HG02938 (cell line): ENCODE measurements at regions not wholly inside any gene's neighbourhood (a gene's known extent, or its start where the extent isn't known, plus 50 kb on each side); places are given as distances from the start of the nearest gene placed in this dataset.
"Not testable (repeated sequence)": the region's sequence is repeated elsewhere in the genome, so short reads cannot be mapped to it uniquely, and the experiment has no call there.

Experiments
- ATAC-seq: cut with Tn5 transposase; IDR thresholded peaks from one replicate; pipeline ENCODE4 v1.9.1; 2021; ENCODE audit warnings: mild to moderate bottlenecking, moderate library complexity; ENCODE audit not compliant: unreplicated experiment

DNA sequence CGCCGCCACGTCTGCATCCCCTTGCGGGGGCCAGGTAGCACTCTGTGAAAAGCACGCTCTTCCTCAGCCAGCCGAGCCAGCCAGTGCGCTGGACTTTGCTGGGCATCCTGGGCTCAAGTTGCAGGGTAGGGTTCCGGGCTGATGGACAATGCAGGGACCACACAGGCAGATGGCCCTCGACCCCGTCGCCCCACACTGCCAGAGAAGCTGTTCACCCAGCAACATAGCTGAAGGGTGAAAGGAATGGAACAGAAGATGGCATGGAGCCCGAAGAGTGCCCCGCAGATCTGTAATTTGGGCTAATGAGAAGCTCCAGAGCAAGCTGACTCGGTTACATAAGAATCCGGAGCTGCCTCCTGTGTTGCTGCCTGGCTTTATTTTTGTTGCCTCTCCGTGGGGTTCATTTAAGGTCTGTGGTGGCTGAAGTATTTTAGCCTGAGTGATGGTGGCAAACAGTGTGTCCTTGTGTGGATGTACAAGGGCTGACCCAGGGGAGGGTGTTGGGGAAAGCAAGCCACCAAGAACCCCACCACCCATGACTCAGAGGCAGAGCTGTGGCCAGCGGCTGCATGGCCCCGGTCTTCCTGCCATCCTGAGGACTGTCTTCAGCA, 105.8 kb downstream of the SOX1 start:
- no peak for ATAC-seq

DNA sequence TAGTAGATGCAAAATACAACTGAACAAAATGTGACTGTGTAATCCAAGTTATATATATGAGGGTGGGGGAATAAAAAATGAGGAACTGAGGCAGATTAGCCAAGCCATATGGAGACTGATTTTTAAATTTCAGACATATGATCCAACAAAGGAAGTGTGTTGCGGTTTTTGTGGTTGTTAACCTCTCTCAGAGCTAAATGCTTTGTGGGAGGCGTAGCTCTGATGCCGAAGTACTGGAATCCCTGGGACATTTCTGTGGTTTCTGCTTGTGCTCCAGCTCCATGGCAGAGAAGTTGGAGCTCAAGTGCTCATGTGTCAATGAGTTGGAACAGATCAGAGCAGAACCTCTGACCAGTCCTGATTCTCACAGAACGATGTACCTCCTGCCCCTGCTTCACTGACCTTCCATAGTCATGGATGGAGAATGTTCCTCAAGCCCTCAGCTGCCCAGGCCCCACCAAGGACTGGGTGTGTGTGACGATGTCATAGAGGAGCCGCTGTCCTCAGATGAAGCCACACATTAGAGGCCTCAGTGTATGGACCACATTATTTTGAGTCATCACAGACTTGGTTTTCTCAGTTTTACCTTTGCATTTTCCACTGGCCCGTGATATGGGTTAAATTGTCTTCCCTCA, 107.6 kb downstream of the SOX1 start:
- ATAC-seq: no peak

DNA sequence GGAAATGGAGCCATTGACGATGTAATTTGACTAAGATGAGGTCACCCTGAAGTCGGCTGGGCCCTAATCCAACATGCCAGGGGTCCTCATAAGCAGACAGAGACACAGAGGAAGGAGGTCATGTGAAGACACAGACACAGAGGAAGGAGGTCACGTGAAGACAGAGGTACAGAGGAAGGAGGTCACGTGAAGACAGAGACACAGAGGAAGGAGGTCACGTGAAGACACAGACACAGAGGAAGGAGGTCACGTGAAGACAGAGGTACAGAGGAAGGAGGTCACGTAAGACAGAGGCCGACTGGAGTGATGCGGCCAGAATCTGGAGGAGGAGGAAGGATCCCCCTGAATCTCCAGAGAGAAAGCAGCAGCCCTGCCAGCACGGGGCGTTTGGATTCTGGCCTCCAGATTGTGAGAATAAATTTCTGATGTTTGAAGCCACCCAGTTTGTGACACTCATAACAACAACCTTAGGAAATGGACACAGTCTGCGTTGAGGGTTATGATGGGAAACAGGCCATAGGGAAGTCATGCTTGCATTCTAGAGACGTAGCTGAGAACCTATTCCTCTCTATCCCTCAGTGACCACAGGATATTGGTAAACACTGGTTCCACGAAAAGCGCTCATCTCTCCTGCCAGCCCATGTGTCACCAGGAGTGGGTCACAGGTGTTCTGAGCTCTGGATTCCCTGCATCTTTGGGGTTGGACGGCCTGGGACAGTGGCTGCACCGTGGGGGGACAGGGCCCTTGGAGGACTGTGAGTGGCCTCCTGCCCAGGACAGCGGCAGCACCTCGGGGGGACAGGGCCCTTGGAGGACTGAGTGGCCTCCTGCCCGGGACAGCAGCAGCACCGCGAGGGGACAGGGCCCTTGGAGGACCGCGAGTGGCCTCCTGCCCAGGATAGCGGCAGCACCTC, 108.5 kb downstream of the SOX1 start:
- no peak for ATAC-seq

DNA sequence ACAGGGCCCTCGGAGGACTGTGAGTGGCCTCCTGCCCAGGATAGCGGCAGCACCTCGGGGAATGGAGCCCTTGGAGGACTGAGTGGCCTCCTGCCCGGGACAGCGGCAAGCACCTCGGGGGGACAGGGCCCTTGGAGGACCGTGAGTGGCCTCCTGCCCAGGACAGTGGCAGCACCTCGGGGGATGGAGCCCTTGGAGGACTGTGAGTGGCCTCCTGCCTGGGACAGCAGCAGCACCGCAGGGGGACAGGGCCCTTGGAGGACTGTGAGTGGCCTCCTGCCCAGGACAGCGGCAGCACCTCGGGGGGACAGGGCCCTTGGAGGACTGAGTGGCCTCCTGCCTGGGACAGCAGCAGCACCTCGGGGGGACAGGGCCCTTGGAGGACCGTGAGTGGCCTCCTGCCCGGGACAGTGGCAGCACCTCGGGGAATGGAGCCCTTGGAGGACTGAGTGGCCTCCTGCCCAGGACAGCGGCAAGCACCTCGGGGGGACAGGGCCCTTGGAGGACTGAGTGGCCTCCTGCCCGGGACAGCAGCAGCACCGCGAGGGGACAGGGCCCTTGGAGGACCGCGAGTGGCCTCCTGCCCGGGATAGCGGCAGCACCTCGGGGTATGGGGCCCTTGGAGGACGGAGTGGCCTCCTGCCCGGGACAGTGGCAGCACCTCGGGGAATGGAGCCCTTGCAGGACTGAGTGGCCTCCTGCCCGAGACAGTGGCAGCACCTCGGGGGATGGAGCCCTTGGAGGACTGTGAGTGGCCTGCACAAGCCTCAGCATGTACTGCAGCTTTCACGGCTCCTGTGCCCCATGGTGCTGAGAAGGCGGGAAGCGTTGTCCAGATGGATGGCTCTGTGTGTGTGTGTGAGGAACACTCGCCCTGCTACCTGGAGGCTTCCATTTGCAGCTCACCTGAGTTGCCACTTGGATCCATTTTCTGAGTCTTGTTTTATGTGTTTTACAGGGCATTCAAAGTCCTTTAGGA, 109.5 kb downstream of the SOX1 start:
- ATAC-seq: not testable (repeated sequence)

DNA sequence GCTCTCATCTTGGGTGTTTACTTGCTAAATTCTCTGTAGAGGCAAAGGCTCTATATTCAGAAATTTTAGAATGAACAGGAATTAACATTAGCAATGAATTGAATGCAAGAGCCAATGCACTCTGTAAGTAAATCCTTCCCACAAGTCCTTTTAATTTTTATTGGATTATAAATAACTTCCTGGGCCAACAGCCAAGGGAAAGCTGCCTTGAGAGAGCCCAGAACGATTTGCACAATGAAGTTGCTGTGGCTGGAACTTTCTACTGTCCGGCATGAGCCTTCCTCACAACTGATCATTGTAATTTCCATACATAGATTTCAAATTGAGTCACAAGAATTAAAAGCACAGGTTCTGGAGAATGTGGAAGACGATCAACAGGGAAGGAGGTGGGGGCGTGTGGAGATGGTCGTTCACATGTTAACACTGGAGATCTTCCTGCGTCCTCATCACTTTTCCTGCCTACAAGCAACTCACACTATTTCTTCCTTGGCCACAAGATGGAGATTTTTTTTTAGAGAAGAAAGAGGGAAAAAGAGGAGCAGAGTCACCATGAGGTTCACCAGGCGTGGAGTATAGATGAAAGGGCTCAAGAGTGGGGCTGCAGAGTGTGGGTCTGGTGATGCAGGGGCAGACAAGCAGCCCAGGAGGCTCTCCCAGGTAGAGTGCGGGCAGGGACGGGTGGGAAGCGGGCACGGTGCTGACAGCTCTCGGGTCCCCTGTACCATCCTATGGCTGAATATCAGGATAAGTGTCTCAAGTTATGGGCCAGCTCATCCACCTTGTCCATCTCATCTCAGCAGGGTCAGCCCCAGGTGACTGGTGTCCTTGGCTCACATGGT, 110.7 kb downstream of the SOX1 start:
- ATAC-seq: no peak

DNA sequence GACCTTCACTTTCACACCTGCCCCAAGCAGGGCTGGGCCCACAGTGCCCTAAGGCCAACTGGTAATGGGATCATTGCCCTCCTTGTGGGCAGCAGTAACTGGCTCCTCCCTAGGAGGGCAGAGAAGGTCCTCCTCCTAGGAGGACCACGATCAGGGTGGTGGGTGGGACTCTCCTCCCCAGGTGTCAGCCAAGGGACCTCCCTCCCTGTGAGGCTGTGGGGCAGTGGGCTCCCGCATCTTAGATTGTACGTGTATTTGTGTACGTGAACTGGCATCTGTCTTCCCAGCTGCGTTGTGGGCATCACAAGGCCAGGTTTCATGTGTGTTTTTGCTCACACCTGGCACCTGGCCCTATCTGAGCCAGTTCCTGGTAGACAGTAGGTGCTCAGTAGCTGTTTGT, 111.8 kb downstream of the SOX1 start:
- no peak for ATAC-seq

DNA sequence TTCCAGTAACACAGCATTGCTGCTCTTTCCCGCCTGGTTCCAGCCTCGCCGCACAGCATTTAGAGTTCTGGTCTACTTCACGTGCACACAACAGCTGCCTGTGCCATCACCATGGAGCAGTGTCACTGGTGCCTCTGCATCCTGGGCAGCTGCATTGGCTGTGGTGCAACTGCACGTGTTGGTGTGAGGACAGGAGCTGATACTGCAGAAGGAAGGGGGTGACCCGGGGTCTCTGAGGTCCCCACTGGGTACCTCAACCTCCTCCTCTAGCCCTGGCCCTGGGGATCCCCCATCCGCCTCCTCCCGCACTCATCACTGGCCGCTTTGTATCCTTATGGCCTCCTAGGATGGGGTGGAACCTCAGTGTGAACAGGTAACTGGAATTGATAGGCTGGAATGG, 112.5 kb downstream of the SOX1 start:
- no peak for ATAC-seq

DNA sequence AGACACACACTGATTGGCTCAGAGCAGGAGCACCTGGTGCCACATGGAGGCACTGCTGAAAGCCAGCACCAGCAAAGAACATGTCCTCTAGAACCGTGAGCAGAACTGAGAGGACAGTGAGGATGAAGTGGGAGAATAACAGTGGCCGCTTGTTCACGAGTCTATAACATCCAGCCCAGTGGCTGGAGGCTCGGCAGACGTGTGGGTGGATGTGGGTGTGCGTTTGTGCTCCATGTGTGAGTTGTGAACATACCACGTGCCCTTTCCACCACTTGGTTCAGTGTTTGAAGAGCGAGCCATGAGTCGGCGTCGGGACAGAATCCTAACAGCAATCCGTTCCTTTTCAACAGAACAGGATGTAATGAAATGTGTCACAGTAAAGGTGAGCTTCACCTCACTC, 113.0 kb downstream of the SOX1 start:
- ATAC-seq: no peak

DNA sequence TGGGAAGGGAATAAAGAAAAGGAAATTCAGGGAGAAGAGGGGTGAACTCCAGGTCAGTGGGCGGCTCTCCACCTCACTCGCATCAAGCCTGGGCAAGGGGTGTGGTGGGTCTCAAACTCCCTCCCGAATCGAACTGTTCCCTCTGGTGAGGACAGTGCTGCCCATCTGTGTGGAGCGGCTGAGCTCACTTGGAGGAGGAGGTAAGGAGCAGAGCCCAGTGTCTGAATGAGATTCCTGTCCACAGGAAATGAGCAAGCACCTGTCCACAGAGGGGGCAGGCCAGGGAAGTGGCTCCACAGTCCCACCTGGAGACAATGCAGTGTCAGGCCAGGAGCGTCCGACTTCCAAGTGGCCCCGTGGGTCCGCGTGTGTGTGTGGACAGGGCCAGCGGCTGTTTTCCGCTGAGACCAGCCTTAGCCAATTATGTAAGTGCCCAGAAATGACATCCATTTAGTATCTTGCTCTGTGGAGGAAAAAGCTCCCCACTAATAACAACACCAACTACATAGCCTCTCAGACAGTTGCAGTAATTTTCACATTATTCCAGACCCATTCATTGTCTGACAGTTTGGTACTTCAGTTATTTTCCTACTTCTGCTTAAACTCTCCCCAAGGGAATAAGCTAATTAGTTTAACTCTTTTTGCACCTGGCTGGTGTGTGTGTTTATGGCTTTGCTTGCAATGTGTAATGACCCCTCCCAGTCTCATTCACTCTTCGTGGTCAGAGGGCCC, 114.6 kb downstream of the SOX1 start:
- no peak for ATAC-seq

DNA sequence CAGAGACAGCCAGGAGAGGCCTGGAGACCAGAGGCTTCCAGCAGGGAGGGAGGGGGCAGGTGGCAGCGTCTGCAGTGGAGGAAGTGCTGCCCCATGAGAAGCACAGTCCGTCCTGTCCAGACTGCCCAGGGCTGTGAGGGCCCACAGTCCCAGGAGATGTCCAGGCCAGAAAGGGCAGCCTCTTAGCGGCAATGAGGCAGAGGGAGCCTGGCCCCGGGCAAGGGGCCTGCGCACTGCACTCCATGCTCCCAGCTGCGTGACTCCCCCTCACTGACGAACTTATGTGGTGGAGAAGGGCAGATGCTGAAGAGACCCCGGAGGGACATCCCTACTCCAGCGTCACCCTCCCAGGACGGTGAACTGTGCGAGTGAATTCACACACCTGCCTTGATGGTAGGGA, 115.3 kb downstream of the SOX1 start:
- no peak for ATAC-seq

DNA sequence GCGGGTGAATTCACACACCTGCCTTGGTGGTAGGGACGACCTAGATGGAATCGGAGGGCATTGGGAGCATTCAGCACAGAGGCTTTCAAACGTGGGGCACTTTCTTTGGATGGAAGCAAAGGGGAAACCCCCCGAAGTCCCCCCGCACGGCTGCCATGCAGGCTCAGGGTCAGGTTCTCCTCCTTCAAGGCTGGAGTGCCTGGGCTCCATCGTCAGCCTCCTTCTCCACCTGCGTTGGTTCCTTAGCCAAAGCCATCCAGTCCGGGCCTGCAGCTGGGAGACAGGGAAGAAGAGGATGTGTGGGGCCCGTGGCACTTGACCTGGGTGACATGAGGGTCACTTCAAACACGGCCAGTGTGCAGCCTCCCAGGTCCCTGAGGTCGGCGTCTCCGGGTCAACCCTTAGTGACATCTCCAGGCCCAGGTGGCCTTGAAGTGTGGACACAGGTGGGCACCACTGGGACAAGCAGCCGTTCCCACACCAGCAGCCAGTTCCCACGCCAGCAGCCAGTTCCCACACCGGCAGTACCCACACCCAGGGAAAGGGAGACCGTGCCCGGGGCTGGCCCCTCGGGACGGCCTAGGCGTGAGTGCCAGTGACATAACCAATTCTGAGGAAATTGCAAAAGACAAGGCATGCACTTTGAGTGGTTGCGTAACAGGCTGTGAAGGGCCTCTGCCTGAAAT, 116.0 kb downstream of the SOX1 start:
- ATAC-seq: no peak

DNA sequence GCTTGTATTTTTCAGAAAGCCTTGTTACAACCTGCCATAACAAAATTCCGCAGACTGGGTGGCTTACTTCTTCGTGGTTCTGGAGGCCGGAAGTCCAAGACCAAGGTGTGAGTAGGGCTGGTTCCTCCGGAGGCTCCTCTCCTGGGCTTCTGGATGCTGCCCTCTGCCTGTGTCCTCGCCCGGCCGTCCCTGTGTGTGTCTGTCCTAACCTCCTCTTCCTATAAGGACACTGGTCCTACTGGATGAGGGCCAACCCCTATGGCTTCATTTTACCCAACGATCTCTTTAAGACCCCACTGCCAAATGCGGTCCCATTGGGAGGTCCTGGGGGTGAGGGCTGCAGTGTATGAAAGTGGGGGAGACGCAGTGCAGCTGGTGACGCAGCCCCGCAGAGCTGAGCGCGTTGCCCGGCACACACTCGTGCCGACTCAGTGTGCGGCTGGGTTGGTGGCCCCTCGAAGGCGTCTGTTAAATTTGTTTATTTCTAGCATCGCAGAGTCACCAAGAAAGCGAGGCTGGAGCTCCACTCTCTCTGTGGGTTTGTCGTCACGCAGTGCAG, 116.7 kb downstream of the SOX1 start:
- ATAC-seq: no peak

DNA sequence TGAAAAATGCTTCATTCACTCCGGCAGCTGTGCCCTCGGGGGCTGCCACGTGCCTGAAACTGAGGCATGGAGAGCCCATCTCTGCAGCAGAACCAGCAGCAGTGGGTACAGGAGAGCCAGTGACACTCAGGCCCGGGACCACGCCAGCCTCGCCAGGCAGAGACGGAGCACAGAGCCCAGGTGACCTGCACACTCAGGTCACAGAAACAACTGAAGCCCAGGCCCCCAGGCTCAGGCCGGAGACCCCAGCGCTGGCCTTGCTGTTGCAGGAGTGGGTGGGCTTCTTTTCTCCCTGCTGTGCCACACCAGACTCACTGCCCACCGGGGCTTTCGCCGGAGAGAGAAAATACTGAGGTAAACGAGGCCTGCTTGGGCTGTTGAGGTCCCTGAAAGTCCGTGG, 117.3 kb downstream of the SOX1 start:
- no peak for ATAC-seq

DNA sequence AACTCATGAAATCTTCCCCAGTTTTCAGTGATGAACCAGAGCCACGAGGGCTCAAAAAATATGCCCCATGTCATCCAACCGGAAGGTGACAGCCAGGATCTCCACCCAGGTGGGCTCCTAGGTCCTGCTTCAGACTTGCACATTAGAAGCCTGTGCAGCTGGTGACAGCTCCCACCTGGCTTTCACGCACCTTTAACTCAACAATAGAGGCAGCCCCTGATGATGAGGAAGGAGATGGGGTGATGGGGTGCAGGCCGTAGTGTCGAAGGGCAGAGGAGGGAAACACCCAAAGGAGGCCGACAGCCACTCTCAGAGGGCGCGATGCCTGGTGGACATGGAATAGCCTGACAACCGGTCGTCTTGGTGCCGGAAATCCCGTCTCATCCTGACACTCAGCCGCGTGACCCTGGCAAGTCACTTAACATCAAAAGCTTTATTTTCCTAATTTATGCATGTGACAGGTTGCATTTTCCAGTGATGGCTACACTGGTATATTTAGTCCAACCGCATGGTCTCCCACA, 118.0 kb downstream of the SOX1 start:
- no peak for ATAC-seq

DNA sequence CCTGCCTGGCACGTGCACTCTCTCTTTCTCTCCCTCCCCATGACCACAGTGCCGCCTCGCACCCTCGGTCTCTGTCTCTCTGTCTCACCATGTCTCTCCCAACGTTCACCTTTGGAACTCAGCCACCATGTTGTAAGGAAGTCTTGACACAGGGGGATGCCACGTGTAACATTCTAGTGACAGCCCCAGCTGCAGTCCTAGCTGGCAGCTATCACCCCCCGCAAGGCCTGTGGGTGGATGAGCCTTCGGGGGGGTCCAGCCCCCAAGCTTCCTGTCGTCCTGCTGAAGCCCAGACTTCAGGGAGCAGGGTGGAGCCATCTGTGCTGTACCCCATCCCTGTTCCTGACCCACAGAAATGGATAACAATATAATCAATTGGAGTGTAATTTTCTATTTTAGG, 118.5 kb downstream of the SOX1 start:
- no peak for ATAC-seq

DNA sequence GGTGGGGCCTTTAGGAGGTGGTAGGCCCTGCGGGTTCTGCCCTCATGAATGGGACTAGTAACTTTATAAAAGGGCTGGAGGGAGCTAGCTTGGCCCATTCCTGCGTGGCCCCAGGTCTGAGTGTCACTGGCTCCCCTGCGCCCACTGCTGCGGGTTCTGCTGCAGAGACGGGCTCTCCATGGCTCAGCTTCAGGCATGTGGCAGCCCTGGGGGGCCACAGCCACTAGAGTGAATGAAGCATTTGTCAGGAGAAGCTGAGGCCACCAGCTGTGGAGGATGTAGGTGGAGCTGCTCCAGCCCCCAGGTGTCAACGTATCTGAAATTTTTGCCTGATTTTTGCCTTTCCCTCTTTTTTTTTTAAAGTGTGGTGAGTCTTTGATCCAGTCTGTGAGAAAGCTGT, 119.1 kb downstream of the SOX1 start:
- ATAC-seq: no peak

DNA sequence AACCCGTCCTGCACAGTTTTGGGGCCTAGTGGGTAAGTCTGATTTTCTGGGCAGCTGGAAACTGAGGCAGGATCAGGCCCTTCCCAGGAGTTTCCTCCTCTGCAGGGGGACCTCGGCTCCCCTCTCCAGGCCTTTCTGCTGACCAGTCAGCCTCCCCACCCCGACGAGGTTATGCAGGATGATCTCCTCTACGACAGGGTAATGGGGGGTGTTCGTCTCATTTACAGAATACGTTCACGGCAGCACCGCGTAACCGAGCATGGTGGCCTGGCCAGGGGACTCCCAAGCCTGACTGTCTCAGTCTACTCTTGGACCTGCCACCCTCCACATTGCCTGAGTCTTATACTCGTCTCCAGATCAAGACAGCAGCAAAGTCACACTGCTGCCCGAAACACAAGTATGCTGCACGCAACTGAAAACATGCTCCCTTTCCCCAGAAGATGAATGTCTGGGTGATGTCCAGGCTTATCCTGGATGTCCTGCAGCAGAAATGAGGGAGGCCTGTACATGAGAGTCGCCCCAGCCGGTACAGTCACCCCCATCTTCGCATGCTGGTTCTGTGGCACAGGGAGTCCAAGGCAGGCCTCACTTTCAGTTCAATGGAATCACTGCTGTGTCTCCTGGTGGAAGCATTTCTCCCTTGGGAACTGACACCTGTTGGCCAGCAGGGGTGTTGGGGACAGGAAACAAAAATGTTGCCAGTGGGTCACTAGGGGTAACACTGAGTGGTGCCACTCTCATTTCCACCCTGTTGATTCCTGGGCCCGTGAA, 120.8 kb downstream of the SOX1 start:
- ATAC-seq: no peak

DNA sequence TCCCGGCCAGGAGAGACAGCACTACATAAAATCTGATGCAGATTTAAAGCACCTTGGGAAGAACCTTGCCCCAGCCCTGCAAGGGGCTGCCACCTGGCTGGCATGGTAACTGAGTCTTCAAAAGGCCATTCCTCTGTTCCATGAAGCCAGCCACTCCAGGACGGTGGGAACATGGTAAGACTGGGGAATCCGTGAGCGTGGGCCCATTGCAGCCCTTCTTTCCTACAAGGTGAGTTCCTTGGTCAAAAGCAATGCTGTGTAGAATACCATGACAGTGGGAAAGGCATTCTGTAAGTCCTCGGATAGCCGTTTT, 121.3 kb downstream of the SOX1 start:
- no peak for ATAC-seq
